Hepatocyte (in vitro differentiated cells): ENCODE measurements at regions not wholly inside any gene's neighbourhood (a gene's known extent, or its start where the extent isn't known, plus 50 kb on each side); places are given as distances from the start of the nearest gene placed in this dataset.

Experiments used
- DNase-seq: peaks from one replicate; pipeline ENCODE4 v3.0.0-alpha.2; 2016; ENCODE audit warnings: low spot score
- H2AFZ ChIP-seq: fragments of 200-600 bp; sonication (generic); 2 replicates; pipeline ENCODE4 v1.6.0; 2016; ENCODE audit warnings: antibody characterized with exemption, mild to moderate bottlenecking
- H3K27ac ChIP-seq: fragments of 200-600 bp; sonication (generic); 2 replicates; pipeline ENCODE4 v1.5.1; 2016; ENCODE audit warnings: mild to moderate bottlenecking
- H3K27me3 ChIP-seq: fragments of 200-600 bp; sonication (generic); 2 replicates; pipeline ENCODE4 v1.6.1; 2016
- H3K36me3 ChIP-seq: fragments of 200-600 bp; sonication (generic); replicated peaks from 2 replicates; pipeline ENCODE4 v1.5.1; 2016; ENCODE audit warnings: low read depth; ENCODE audit not compliant: insufficient read depth
- H3K4me1 ChIP-seq: fragments of 200-600 bp; sonication (generic); 2 replicates; pipeline ENCODE4 v1.5.1; 2016; ENCODE audit warnings: mild to moderate bottlenecking, moderate library complexity; ENCODE audit not compliant: insufficient read depth
- H3K4me2 ChIP-seq: fragments of 200-600 bp; sonication (generic); 2 replicates; pipeline ENCODE4 v1.6.0; 2016
- H3K4me3 ChIP-seq: fragments of 200-600 bp; sonication (generic); 2 replicates; pipeline ENCODE4 v1.5.1; 2016; ENCODE audit warnings: mild to moderate bottlenecking
- H3K79me2 ChIP-seq: fragments of 200-600 bp; sonication (generic); 2 replicates; pipeline ENCODE4 v1.6.0; 2017; ENCODE audit warnings: mild to moderate bottlenecking
- H3K9me2 ChIP-seq: fragments of 200-600 bp; sonication (generic); replicated peaks from 2 replicates; pipeline ENCODE4 v1.6.0; 2017; ENCODE audit warnings: mild to moderate bottlenecking; ENCODE audit not compliant: insufficient read depth
- H3K9me3 ChIP-seq: fragments of 200-600 bp; sonication (generic); 2 replicates; pipeline ENCODE4 v1.5.1; 2016; ENCODE audit warnings: low read depth, mild to moderate bottlenecking
- H4K20me1 ChIP-seq: fragments of 200-600 bp; sonication (generic); 2 replicates; pipeline ENCODE4 v1.6.0; 2016; ENCODE audit warnings: mild to moderate bottlenecking; ENCODE audit not compliant: insufficient read depth, poor library complexity, severe bottlenecking
- EZH2 ChIP-seq: fragments of 200-600 bp; sonication (generic); IDR thresholded peaks from 2 replicates; pipeline ENCODE4 v1.6.1; 2016; ENCODE audit warnings: antibody characterized with exemption, mild to moderate bottlenecking, borderline replicate concordance
- EZH2phosphoT487 ChIP-seq: fragments of 200-600 bp; sonication (generic); IDR thresholded peaks from one replicate; pipeline ENCODE4 v1.6.1; 2018; ENCODE audit warnings: antibody characterized with exemption, mild to moderate bottlenecking, low read depth, moderate library complexity; ENCODE audit not compliant: unreplicated experiment, severe bottlenecking
- WGBS: methylation state at CpG from one replicate; pipeline ENCODE4 v1.1.6; 2016; ENCODE audit warnings: low lambda C conversion rate; ENCODE audit errors: missing lambda C conversion rate; 5-methylcytosine and 5-hydroxymethylcytosine counted together
- TF ChIP-seq, protein P1 (sequence below): fragments of 200-600 bp; sonication (generic); IDR thresholded peaks from 2 replicates; pipeline ENCODE4 v1.5.1; 2016; ENCODE audit warnings: antibody characterized with exemption, mild to moderate bottlenecking; ENCODE audit not compliant: poor library complexity

DNA sequence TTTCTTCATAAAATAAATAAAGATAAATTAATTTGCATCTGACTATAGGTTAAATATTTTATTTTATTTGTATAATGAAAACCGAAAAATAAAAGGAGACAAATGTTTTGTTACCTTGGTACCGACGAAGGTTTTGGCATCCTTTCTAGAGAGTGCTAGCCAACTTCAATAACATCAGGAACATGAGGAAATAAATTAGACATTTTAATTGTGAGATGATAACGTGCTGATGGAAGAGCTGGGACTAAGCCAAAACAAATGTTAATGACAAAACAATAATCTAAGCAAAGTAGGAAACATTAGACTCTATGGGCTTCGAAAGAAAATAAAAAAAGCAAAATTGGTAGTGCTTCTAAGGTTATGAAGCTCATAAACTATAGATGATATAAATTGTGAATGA is 201.0 kb downstream of the IRX2 start:
- H3K9me2 ChIP-seq = no peaks in the 10 kb centered on the region
- 72% methylated on average over 5 of the region's 5 CpGs for WGBS
- no peak overlapping the region for H3K27ac ChIP-seq
- no peaks in the 10 kb centered on the region for H3K79me2 ChIP-seq
- H3K4me2 ChIP-seq = no peak overlapping the region
- no peak overlapping the region for H2AFZ ChIP-seq
- no peaks in the 10 kb centered on the region for H3K27me3 ChIP-seq
- no peaks in the 10 kb centered on the region for H4K20me1 ChIP-seq
- no peak for TF ChIP-seq EZH2phosphoT487
- TF ChIP-seq, protein P1, sequence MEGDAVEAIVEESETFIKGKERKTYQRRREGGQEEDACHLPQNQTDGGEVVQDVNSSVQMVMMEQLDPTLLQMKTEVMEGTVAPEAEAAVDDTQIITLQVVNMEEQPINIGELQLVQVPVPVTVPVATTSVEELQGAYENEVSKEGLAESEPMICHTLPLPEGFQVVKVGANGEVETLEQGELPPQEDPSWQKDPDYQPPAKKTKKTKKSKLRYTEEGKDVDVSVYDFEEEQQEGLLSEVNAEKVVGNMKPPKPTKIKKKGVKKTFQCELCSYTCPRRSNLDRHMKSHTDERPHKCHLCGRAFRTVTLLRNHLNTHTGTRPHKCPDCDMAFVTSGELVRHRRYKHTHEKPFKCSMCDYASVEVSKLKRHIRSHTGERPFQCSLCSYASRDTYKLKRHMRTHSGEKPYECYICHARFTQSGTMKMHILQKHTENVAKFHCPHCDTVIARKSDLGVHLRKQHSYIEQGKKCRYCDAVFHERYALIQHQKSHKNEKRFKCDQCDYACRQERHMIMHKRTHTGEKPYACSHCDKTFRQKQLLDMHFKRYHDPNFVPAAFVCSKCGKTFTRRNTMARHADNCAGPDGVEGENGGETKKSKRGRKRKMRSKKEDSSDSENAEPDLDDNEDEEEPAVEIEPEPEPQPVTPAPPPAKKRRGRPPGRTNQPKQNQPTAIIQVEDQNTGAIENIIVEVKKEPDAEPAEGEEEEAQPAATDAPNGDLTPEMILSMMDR = no peak
- TF ChIP-seq EZH2 = no peak
- no peaks in the 10 kb centered on the region for H3K4me1 ChIP-seq
- no peak for DNase-seq
- H3K36me3 ChIP-seq = no peaks in the 10 kb centered on the region
- H3K4me3 ChIP-seq = no peak overlapping the region
- no peaks in the 10 kb centered on the region for H3K9me3 ChIP-seq

DNA sequence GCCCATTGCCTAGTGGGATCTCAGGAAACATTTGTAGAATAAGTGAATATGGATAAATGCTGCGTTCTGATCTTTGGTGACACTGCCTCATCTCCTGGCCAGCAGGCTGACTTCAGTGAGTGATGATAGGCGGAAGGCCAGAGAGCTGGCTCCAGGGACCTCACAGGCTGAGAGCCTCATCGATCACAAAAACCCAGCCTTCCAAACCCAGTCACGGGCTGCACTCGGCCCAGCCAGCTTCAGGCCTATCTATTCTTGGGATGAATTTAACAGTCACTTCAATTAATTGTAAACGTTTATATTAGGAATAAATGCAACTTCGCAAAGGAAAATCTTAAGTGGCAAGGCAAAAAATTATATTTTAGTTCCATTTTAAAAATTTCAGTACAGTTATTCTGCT is 201.6 kb downstream of the IRX2 start:
- no peak overlapping the region for H3K4me2 ChIP-seq
- H4K20me1 ChIP-seq = no peaks in the 10 kb centered on the region
- H3K9me3 ChIP-seq = no peaks in the 10 kb centered on the region
- H3K9me2 ChIP-seq = no peaks in the 10 kb centered on the region
- no peaks in the 10 kb centered on the region for H3K79me2 ChIP-seq
- TF ChIP-seq, protein P1 = no peak
- no peak for TF ChIP-seq EZH2
- no peak overlapping the region for H2AFZ ChIP-seq
- no peaks in the 10 kb centered on the region for H3K36me3 ChIP-seq
- no peak overlapping the region for H3K4me3 ChIP-seq
- H3K27me3 ChIP-seq = no peaks in the 10 kb centered on the region
- no peak for DNase-seq
- no peak overlapping the region for H3K27ac ChIP-seq
- H3K4me1 ChIP-seq = no peaks in the 10 kb centered on the region
- WGBS = 84% methylated on average over 7 of the region's 7 CpGs

- no peaks in the 10 kb centered on the region for H3K9me2 ChIP-seq
- H3K4me3 ChIP-seq = no peak overlapping the region
- no peak overlapping the region for H3K4me2 ChIP-seq
- no peaks in the 10 kb centered on the region for H3K4me1 ChIP-seq
- H4K20me1 ChIP-seq = no peaks in the 10 kb centered on the region
- TF ChIP-seq, protein P1 = no peak
- TF ChIP-seq EZH2 = no peak
- TF ChIP-seq EZH2phosphoT487 = no peak
- no peaks in the 10 kb centered on the region for H3K36me3 ChIP-seq
- H2AFZ ChIP-seq = no peak overlapping the region
- no peaks in the 10 kb centered on the region for H3K79me2 ChIP-seq
- no peaks in the 10 kb centered on the region for H3K27me3 ChIP-seq
- no peaks in the 10 kb centered on the region for H3K9me3 ChIP-seq
- WGBS = 93% methylated on average over 10 of the region's 10 CpGs
- DNase-seq = no peak
- no peak overlapping the region for H3K27ac ChIP-seq
These were observed 202.1 kb downstream of the IRX2 start for GRCh38 chr5:2549354-2549753.

DNA sequence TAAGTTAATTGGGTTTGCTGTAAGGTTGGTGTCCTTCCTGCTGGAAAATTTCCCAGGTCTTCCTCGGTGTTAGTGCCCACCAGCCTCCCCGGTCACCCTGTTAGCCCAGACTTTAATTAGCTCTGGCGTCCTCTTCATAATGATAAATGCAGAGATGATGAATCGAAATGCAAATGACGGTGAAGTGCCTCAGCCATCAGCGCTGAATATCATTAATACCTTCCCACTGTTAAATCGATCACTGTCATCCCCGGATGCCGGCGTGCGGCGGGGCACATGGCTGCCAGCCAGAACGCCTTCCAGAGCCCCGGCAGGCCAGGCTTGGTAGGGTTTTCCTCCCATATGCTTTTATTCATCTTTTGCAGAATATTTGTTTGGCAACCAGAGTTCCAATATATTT is 204.5 kb downstream of the IRX2 start:
- 94% methylated on average over 14 of the region's 14 CpGs for WGBS
- H3K36me3 ChIP-seq = no peaks in the 10 kb centered on the region

More for the DNA sequence above, 204.5 kb downstream of the IRX2 start:
- no peaks in the 10 kb centered on the region for H3K79me2 ChIP-seq
- no peak overlapping the region for H2AFZ ChIP-seq
- no peaks in the 10 kb centered on the region for H3K9me2 ChIP-seq
- no peak overlapping the region for H3K4me2 ChIP-seq
- TF ChIP-seq, protein P1 = no peak
- TF ChIP-seq EZH2 = no peak
- no peak for TF ChIP-seq EZH2phosphoT487
- DNase-seq = no peak
- H3K9me3 ChIP-seq = no peaks in the 10 kb centered on the region
- H4K20me1 ChIP-seq = no peaks in the 10 kb centered on the region
- H3K4me1 ChIP-seq = no peaks in the 10 kb centered on the region
- no peak overlapping the region for H3K4me3 ChIP-seq
- no peaks in the 10 kb centered on the region for H3K27me3 ChIP-seq
- no peak overlapping the region for H3K27ac ChIP-seq
